ENCODE measurements at regions not wholly inside any gene's neighbourhood (a gene's known extent, or its start where the extent isn't known, plus 50 kb on each side); places are given as distances from the start of the nearest gene placed in this dataset.

- H2AFZ ChIP-seq (ENCODE audit: low read depth, low read length): no peak overlapping the region
- H3K4me1 ChIP-seq (ENCODE audit: insufficient read depth, low read length): no peaks in the 10 kb centered on the region
- no peak overlapping the region for H3K9ac ChIP-seq (ENCODE audit: low read depth, low read length)
- no peak overlapping the region for H3K4me2 ChIP-seq (ENCODE audit: insufficient read depth, low read length)
- H3K79me2 ChIP-seq (ENCODE audit: insufficient read depth, low read length): no peaks in the 10 kb centered on the region
- H3K9me3 ChIP-seq (ENCODE audit: insufficient read depth, low read length, severe bottlenecking): no peaks in the 10 kb centered on the region
- H3K27me3 ChIP-seq (ENCODE audit: insufficient read depth, low read length, poor library complexity): no peaks in the 10 kb centered on the region
- no peaks in the 10 kb centered on the region for H4K20me1 ChIP-seq (ENCODE audit: insufficient read depth, low read length)
- no peak overlapping the region for H3K4me3 ChIP-seq (ENCODE audit: low read depth in 1 of 2, low read length in 2 of 2)
- TF ChIP-seq CTCF (IDR thresholded peaks at IDR 0.05; ENCODE audit: borderline replicate concordance, extremely low read depth, low read length, poor library complexity, severe bottlenecking) (no peak), EZH2 (IDR thresholded peaks at IDR 0.05; ENCODE audit: borderline replicate concordance, low read depth, low read length, severe bottlenecking) (no peak)
- no peaks in the 10 kb centered on the region for H3K36me3 ChIP-seq (ENCODE audit: insufficient read depth, low read length)
- no peak overlapping the region for H3K27ac ChIP-seq (ENCODE audit: low read length)
- no peak for ATAC-seq (ENCODE audit: insufficient read depth, low read depth)
- DNase-seq: no peak
Observed at GRCh38 chr5:30850866-30851265, 342.6 kb upstream of the CDH6 start.

- Histone ChIP-seq H4K20me1 (ENCODE audit: insufficient read depth, low read length) (no peaks in the 10 kb centered on the region), H3K36me3 (ENCODE audit: insufficient read depth, low read length) (no peaks in the 10 kb centered on the region), H3K9me3 (ENCODE audit: insufficient read depth, low read length, severe bottlenecking) (no peaks in the 10 kb centered on the region), H3K27ac (ENCODE audit: low read length) (no peak overlapping the region), H3K4me1 (ENCODE audit: insufficient read depth, low read length) (no peaks in the 10 kb centered on the region), H3K4me2 (ENCODE audit: insufficient read depth, low read length) (no peak overlapping the region), H2AFZ (ENCODE audit: low read depth, low read length) (no peak overlapping the region), H3K79me2 (ENCODE audit: insufficient read depth, low read length) (no peaks in the 10 kb centered on the region), H3K9ac (ENCODE audit: low read depth, low read length) (no peak overlapping the region), H3K4me3 (ENCODE audit: low read depth in 1 of 2, low read length in 2 of 2) (no peak overlapping the region), H3K27me3 (ENCODE audit: insufficient read depth, low read length, poor library complexity) (no peaks in the 10 kb centered on the region)
- DNase-seq: no peak
- no peak for TF ChIP-seq EZH2 (IDR thresholded peaks at IDR 0.05; ENCODE audit: borderline replicate concordance, low read depth, low read length, severe bottlenecking)
- no peak for TF ChIP-seq CTCF (IDR thresholded peaks at IDR 0.05; ENCODE audit: borderline replicate concordance, extremely low read depth, low read length, poor library complexity, severe bottlenecking)
- ATAC-seq (ENCODE audit: insufficient read depth, low read depth): no peak
Observed at GRCh38 chr5:30849931-30850710, 343.4 kb upstream of the CDH6 start.

GRCh38 chr5:30846171-30846570 lies 347.3 kb upstream of the CDH6 start:
- Histone ChIP-seq H2AFZ (ENCODE audit: low read depth, low read length) (no peak overlapping the region), H3K4me3 (ENCODE audit: low read depth in 1 of 2, low read length in 2 of 2) (no peak overlapping the region), H3K27ac (ENCODE audit: low read length) (no peak overlapping the region), H3K4me1 (ENCODE audit: insufficient read depth, low read length) (no peaks in the 10 kb centered on the region), H3K4me2 (ENCODE audit: insufficient read depth, low read length) (no peak overlapping the region), H3K36me3 (ENCODE audit: insufficient read depth, low read length) (no peaks in the 10 kb centered on the region), H3K9ac (ENCODE audit: low read depth, low read length) (no peak overlapping the region), H3K79me2 (ENCODE audit: insufficient read depth, low read length) (no peaks in the 10 kb centered on the region), H3K9me3 (ENCODE audit: insufficient read depth, low read length, severe bottlenecking) (no peaks in the 10 kb centered on the region), H4K20me1 (ENCODE audit: insufficient read depth, low read length) (no peaks in the 10 kb centered on the region), H3K27me3 (ENCODE audit: insufficient read depth, low read length, poor library complexity) (no peaks in the 10 kb centered on the region)
- ATAC-seq (ENCODE audit: insufficient read depth, low read depth) (no peak), DNase-seq (no peak)
- TF ChIP-seq EZH2 (IDR thresholded peaks at IDR 0.05; ENCODE audit: borderline replicate concordance, low read depth, low read length, severe bottlenecking): no peak
- no peak for TF ChIP-seq CTCF (IDR thresholded peaks at IDR 0.05; ENCODE audit: borderline replicate concordance, extremely low read depth, low read length, poor library complexity, severe bottlenecking)

Measured in DND-41 (cell line).